Chondrocyte (in vitro differentiated cells): ENCODE measurements at regions not wholly inside any gene's neighbourhood (a gene's known extent, or its start where the extent isn't known, plus 50 kb on each side); places are given as distances from the start of the nearest gene placed in this dataset.

ENCODE experiments used
- DNase-seq: peaks from one replicate; pipeline ENCODE4 v3.0.0; 2021; ENCODE audit warnings: mixed read lengths, low spot score
- H3K27ac Mint-ChIP-seq: one replicate; pipeline ENCODE4 v1.8.0; 2021; ENCODE audit warnings: mild to moderate bottlenecking, moderate library complexity, mixed read lengths; ENCODE audit not compliant: unreplicated experiment
- H3K27me3 Mint-ChIP-seq: 2 replicates; pipeline ENCODE4 v1.8.0; 2021; ENCODE audit warnings: low read depth, mixed read lengths
- H3K36me3 Mint-ChIP-seq: 2 replicates; pipeline ENCODE4 v1.8.0; 2021; ENCODE audit warnings: low read depth, mixed read lengths
- H3K4me1 Mint-ChIP-seq: 2 replicates; pipeline ENCODE4 v1.8.0; 2021; ENCODE audit warnings: low read depth, mild to moderate bottlenecking, mixed read lengths
- H3K4me3 Mint-ChIP-seq: one replicate; pipeline ENCODE4 v1.8.0; 2021; ENCODE audit warnings: mild to moderate bottlenecking, moderate library complexity, mixed read lengths; ENCODE audit not compliant: unreplicated experiment
- H3K9me3 Mint-ChIP-seq: 2 replicates; pipeline ENCODE4 v1.8.0; 2021; ENCODE audit warnings: low read depth, mixed read lengths
- CTCF ChIP-seq: fragments of 200-600 bp; sonication (generic); IDR thresholded peaks from 2 replicates; pipeline ENCODE4 v1.5.0; 2021; ENCODE audit warnings: antibody characterized with exemption, mild to moderate bottlenecking, moderate library complexity

DNA sequence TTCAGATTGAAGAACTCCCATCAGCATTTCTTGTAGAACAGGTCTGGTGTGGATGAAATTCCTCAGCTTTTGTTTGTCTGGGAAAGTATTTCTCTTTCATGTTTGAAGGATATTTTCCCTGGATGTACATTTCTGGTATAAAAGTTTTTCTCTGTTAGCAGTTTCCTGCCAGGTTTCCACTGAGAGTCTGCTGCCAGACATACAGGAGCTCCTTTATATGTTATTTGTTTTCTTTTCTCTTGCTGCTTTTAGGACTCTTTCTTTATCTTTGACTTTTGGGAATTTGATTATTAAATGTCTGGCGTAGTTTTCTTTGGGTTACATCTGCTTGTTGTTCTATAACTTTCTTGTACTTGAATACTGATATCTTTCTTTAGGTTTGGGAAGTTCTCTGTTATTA, 486.5 kb downstream of the ARAP2 start:
- H3K27me3 Mint-ChIP-seq: no peaks in the 10 kb centered on the region
- TF ChIP-seq CTCF: no peak
- no peak for DNase-seq
- H3K4me3 Mint-ChIP-seq: no peak overlapping the region
- no peak overlapping the region for H3K27ac Mint-ChIP-seq
- H3K9me3 Mint-ChIP-seq: peaks cover 11% of the 10 kb centered on the region
- no peaks in the 10 kb centered on the region for H3K4me1 Mint-ChIP-seq
- no peaks in the 10 kb centered on the region for H3K36me3 Mint-ChIP-seq

DNA sequence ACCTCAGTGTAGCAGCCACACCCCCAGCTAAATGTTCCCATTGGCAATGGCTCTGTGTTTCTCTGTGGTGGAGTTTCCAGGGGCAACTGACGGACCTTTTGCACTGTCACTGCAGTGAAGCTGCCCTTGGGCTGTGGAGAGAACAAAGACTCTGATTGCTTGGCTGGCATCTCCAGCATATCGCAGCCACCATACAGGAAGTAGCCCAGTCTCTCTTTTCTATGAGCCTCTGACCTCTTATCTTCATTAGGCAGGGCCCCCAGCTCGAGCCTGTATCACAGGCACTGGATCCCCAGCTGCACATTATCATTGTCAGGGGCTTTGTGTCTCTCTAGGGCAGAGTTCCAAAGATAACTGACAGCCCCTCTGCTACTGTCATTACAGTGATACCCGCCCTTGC, 483.5 kb downstream of the ARAP2 start:
- no peak for TF ChIP-seq CTCF
- Mint-ChIP-seq H3K27me3 (no peaks in the 10 kb centered on the region), H3K27ac (no peak overlapping the region), H3K4me3 (no peak overlapping the region), H3K4me1 (no peaks in the 10 kb centered on the region), H3K9me3 (peaks cover 11% of the 10 kb centered on the region), H3K36me3 (no peaks in the 10 kb centered on the region)
- no peak for DNase-seq

- no peaks in the 10 kb centered on the region for H3K4me1 Mint-ChIP-seq
- H3K4me3 Mint-ChIP-seq: no peak overlapping the region
- no peak overlapping the region for H3K27ac Mint-ChIP-seq
- H3K27me3 Mint-ChIP-seq: peaks cover 2% of the 10 kb centered on the region
- DNase-seq: no peak
- H3K36me3 Mint-ChIP-seq: no peaks in the 10 kb centered on the region
- no peak for TF ChIP-seq CTCF
- no peaks in the 10 kb centered on the region for H3K9me3 Mint-ChIP-seq
Observed at GRCh38 chr4:35771571-35771970, 472.7 kb downstream of the ARAP2 start.

- Mint-ChIP-seq H3K36me3 (no peaks in the 10 kb centered on the region), H3K27ac (no peak overlapping the region), H3K4me3 (no peak overlapping the region), H3K4me1 (no peaks in the 10 kb centered on the region), H3K27me3 (peaks cover 2% of the 10 kb centered on the region), H3K9me3 (no peaks in the 10 kb centered on the region)
- DNase-seq: no peak
- TF ChIP-seq CTCF: no peak
Observed at GRCh38 chr4:35772291-35772690, 472.0 kb downstream of the ARAP2 start.

DNA sequence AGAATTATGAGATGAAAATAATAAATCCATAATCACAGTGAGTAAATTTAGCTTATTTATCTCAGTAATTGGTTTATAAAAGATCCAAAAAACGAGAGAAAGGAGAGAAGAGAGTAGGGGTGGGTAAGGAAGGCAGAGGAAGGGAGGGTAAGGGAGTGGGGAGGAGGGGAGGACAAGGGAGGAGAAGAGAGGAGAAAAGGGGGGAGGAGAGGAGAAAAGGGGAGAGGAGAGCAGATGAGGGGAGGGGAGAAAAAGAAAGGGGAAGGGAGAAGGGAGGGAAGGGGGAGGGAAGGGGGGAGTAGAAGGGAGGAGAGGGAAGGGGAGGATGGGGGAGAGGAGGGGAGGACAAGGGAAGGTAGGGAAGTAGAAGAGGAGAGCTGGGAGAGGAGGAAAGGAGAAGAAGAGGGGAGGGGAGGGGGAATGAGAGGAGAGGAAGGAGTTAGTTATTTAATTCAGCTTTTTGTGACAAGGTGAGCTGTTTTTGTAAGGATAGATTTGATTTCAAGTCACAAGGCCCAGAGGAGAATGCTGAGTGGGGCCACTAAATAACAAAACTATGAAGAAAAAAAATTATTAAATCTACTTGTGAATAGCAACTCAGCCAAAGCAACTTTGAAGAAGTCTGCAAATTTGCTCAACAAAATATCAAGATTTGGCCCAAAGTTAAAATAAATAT, 454.3 kb downstream of the ARAP2 start:
- no peak overlapping the region for H3K27ac Mint-ChIP-seq
- peaks cover 2% of the 10 kb centered on the region for H3K27me3 Mint-ChIP-seq
- no peaks in the 10 kb centered on the region for H3K4me1 Mint-ChIP-seq
- no peak for DNase-seq
- no peak overlapping the region for H3K4me3 Mint-ChIP-seq
- TF ChIP-seq CTCF: no peak
- H3K9me3 Mint-ChIP-seq: peaks cover 4% of the 10 kb centered on the region
- no peaks in the 10 kb centered on the region for H3K36me3 Mint-ChIP-seq
